ENCODE measurements at regions not wholly inside any gene's neighbourhood (a gene's known extent, or its start where the extent isn't known, plus 50 kb on each side); places are given as distances from the start of the nearest gene placed in this dataset.

DNA sequence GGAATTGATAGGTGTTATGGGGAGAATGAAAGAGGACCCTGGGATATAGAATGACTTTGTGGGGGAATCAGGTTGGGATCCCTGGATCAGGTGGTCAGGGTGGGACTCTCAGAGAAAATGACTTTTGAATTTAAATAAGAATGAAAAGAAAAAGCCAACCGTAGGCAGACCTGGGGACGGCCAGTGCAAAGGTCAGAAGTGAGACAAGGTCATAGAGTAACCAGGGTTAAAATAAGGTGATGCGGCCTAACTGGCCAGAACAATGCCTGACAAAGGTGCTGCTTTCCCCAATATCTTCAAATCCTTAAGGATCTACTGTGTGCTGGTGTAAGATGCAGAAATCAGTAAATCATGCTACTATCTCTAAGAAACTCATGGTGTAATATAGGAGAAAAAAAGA lies 238.4 kb upstream of the JUN start:
- TF ChIP-seq FOXP2 (optimal IDR thresholded peaks at IDR 0.05; ENCODE audit: borderline replicate concordance, extremely low read depth, extremely low read length, insufficient read depth) (no peak), POLR2AphosphoS5 (IDR thresholded peaks at IDR 0.05; ENCODE audit: low read depth, low read length) (no peak), TAF1 (IDR thresholded peaks at IDR 0.05; ENCODE audit: borderline replicate concordance, insufficient read depth, low read length) (no peak), SIN3A (IDR thresholded peaks at IDR 0.05; ENCODE audit: borderline replicate concordance, insufficient read depth, low read length) (no peak)
- TF ChIP-seq, protein P1, sequence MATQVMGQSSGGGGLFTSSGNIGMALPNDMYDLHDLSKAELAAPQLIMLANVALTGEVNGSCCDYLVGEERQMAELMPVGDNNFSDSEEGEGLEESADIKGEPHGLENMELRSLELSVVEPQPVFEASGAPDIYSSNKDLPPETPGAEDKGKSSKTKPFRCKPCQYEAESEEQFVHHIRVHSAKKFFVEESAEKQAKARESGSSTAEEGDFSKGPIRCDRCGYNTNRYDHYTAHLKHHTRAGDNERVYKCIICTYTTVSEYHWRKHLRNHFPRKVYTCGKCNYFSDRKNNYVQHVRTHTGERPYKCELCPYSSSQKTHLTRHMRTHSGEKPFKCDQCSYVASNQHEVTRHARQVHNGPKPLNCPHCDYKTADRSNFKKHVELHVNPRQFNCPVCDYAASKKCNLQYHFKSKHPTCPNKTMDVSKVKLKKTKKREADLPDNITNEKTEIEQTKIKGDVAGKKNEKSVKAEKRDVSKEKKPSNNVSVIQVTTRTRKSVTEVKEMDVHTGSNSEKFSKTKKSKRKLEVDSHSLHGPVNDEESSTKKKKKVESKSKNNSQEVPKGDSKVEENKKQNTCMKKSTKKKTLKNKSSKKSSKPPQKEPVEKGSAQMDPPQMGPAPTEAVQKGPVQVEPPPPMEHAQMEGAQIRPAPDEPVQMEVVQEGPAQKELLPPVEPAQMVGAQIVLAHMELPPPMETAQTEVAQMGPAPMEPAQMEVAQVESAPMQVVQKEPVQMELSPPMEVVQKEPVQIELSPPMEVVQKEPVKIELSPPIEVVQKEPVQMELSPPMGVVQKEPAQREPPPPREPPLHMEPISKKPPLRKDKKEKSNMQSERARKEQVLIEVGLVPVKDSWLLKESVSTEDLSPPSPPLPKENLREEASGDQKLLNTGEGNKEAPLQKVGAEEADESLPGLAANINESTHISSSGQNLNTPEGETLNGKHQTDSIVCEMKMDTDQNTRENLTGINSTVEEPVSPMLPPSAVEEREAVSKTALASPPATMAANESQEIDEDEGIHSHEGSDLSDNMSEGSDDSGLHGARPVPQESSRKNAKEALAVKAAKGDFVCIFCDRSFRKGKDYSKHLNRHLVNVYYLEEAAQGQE (IDR thresholded peaks at IDR 0.05; ENCODE audit: insufficient read depth in 1 of 2, low read depth in 2 of 2, low read length in 2 of 2), result no peak

DNA sequence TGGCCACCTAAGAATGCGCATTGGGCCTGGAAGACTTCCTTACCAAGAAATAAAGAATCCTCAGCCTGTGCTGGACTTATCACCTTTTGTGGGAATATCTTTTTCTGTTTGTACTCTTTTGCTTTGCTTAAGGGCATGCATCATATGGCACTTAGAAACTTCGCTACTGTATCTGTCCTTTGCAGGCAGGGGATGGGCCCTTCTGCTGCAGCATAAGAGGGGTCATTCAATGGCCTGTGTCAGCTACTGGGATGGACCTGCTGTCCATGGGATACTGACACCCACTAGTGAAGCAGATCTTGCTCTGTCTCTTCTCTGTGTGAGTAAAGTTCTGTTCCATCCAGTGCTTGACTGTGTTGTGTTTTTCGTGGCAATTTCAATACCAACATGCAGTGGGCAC lies 239.0 kb upstream of the JUN start:
- TF ChIP-seq POLR2AphosphoS5 (IDR thresholded peaks at IDR 0.05; ENCODE audit: low read depth, low read length), result no peak
- TF ChIP-seq, protein P1 (IDR thresholded peaks at IDR 0.05; ENCODE audit: insufficient read depth in 1 of 2, low read depth in 2 of 2, low read length in 2 of 2), result no peak
- no peak for TF ChIP-seq SIN3A (IDR thresholded peaks at IDR 0.05; ENCODE audit: borderline replicate concordance, insufficient read depth, low read length)
- no peak for TF ChIP-seq TAF1 (IDR thresholded peaks at IDR 0.05; ENCODE audit: borderline replicate concordance, insufficient read depth, low read length)
- no peak for TF ChIP-seq FOXP2 (optimal IDR thresholded peaks at IDR 0.05; ENCODE audit: borderline replicate concordance, extremely low read depth, extremely low read length, insufficient read depth)

DNA sequence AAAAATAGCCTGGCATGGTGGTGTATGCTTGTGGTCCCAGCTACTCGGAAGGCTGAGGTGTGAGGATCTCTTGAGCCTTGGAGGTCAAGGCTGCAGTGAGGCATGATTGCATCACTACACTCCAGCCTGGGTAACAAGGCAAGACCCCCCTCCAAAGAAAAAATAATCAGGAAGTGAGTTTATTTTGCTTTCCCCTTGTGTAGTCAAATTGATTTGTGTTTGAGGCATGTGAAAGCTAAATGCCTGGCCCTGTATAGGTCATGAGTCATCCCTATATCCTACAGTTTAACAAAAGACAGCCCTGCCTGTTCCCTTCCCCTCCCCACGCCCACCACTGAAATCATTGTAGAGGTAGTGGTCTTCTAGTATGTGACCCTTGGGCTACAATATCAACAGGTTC lies 241.4 kb upstream of the JUN start:
- TF ChIP-seq TAF1 (IDR thresholded peaks at IDR 0.05; ENCODE audit: borderline replicate concordance, insufficient read depth, low read length) (no peak), POLR2AphosphoS5 (IDR thresholded peaks at IDR 0.05; ENCODE audit: low read depth, low read length) (no peak)
- TF ChIP-seq, protein P1 (IDR thresholded peaks at IDR 0.05; ENCODE audit: insufficient read depth in 1 of 2, low read depth in 2 of 2, low read length in 2 of 2), result no peak

DNA sequence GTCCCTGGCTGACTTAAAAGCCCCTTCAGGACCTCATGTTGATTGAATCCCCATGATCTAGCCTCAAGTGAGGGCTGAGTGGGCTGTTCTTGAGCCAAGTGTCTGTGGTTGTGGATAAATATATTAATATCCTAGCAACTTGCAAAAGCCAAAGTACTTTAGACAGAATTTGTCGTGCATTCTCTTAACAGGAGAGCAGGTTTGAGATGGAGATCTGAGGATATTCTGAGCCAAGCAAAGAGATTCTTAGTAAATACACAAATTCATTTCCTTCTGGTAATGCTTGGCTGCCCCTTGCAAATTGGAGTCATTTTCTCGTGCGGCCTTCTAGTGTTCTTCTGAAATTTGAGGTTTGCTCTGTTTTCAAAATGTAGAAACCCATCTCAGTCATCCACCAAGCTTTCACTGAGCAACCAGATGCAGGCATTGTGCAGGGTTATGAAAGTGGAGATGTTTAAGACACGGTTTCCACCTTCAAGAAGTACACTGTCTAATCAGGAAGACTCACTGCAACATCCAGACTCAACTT lies 242.1 kb upstream of the JUN start:
- TF ChIP-seq, protein P1 (IDR thresholded peaks at IDR 0.05; ENCODE audit: insufficient read depth in 1 of 2, low read depth in 2 of 2, low read length in 2 of 2), result no peak
- TF ChIP-seq FOXP2 (optimal IDR thresholded peaks at IDR 0.05; ENCODE audit: borderline replicate concordance, extremely low read depth, extremely low read length, insufficient read depth), result no peak
- no peak for TF ChIP-seq POLR2AphosphoS5 (IDR thresholded peaks at IDR 0.05; ENCODE audit: low read depth, low read length)
- no peak for TF ChIP-seq SIN3A (IDR thresholded peaks at IDR 0.05; ENCODE audit: borderline replicate concordance, insufficient read depth, low read length)
- no peak for TF ChIP-seq TAF1 (IDR thresholded peaks at IDR 0.05; ENCODE audit: borderline replicate concordance, insufficient read depth, low read length)

DNA sequence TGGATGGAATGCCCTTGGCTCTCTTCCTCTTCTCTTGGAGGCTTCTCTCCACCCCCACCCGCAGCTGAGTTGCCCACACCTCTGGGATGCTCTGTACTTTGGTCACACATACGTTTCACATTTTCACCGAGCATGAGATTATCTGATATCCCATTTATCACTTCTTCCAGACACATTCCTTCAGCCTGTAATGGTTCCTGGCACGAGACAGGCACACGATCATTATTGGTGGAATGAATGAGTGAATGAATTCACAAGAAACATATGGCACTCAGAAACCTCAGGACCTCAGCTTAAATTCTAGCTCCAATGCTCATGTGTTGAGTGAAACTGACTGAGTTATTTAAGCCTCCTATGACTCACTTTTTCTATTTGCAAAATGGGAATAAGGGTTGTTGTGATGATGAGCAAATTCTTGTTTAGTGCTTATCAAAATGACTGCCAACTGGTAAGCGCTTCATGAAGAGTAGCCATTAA lies 242.7 kb upstream of the JUN start:
- TF ChIP-seq, protein P1 (IDR thresholded peaks at IDR 0.05; ENCODE audit: insufficient read depth in 1 of 2, low read depth in 2 of 2, low read length in 2 of 2), result no peak
- no peak for TF ChIP-seq TAF1 (IDR thresholded peaks at IDR 0.05; ENCODE audit: borderline replicate concordance, insufficient read depth, low read length)
- TF ChIP-seq FOXP2 (optimal IDR thresholded peaks at IDR 0.05; ENCODE audit: borderline replicate concordance, extremely low read depth, extremely low read length, insufficient read depth), result no peak
- TF ChIP-seq SIN3A (IDR thresholded peaks at IDR 0.05; ENCODE audit: borderline replicate concordance, insufficient read depth, low read length), result no peak
- no peak for TF ChIP-seq POLR2AphosphoS5 (IDR thresholded peaks at IDR 0.05; ENCODE audit: low read depth, low read length)

Data from PFSK-1 (cell line).